Esophagus squamous epithelium (tissue), 5 donors: ENCODE measurements at regions not wholly inside any gene's neighbourhood (a gene's known extent, or its start where the extent isn't known, plus 50 kb on each side); places are given as distances from the start of the nearest gene placed in this dataset.

Experiments
- DNase-seq: peaks from one replicate; lab custom pipeline; 2025; lab: John Stamatoyannopoulos, UW
- H3K27ac ChIP-seq, 4 donors: fragments of 200-600 bp; sonication (generic); one replicate each; pipeline ENCODE4 v1.5.1; 2016 to 2019; ENCODE audit warnings: mild to moderate bottlenecking in 1 of 4
- H3K27me3 ChIP-seq, 4 donors: fragments of 200-600 bp; sonication (generic); 1 replicate in 3 of 4; 2 replicates in 1 of 4; pipeline versions ENCODE4 v1.5.1 to v1.6.0; 2017 to 2021; ENCODE audit warnings: antibody characterized with exemption in 1 of 4
- H3K36me3 ChIP-seq, 3 donors: fragments of 200-600 bp; sonication (generic); one replicate each; pipeline ENCODE4 v1.5.1; 2016 to 2019
- H3K4me1 ChIP-seq, 3 donors: fragments of 200-600 bp; sonication (generic); one replicate each; pipeline ENCODE4 v1.5.1; 2017 to 2019
- H3K4me3 ChIP-seq, 4 donors: fragments of 200-600 bp; sonication (generic); 1 replicate in 3 of 4; 2 replicates in 1 of 4; pipeline ENCODE4 v1.5.1; 2016 to 2019; ENCODE audit warnings: mild to moderate bottlenecking in 2 of 4, moderate library complexity in 1 of 4
- H3K9me3 ChIP-seq, 3 donors: fragments of 200-600 bp; sonication (generic); one replicate each; pipeline ENCODE4 v1.5.1; 2016 to 2019
- POLR2A ChIP-seq, 4 donors: fragments of 450-650 bp; IDR thresholded peaks; one replicate each; pipeline ENCODE4 v1.6.1; 2017; ENCODE audit warnings: antibody characterized with exemption in 4 of 4, mild to moderate bottlenecking in 4 of 4, moderate library complexity in 3 of 4
- WGBS, 2 donors: methylation state at CpG; one replicate each; pipeline ENCODE4 v1.1.5; 2018; 5-methylcytosine and 5-hydroxymethylcytosine counted together
- intact Hi-C: fragments of 100-400 bp; cut with DNase I; formaldehyde crosslinking; loops from one replicate; pipeline ENCODE4 v1.15.0; 2022
- TF ChIP-seq, protein P1 (sequence below), 6 experiments: fragments of 450-650 bp in 4 of 6; fragments of 200-600 bp in 2 of 6; sonication (generic) in 2 of 6; IDR thresholded peaks; one replicate each; pipeline ENCODE4 v1.5.1; 2016 to 2019; ENCODE audit warnings: antibody characterized with exemption in 6 of 6, mild to moderate bottlenecking in 4 of 6, moderate library complexity in 4 of 6
- donor health status: DM: yes; HTN: yes; CAD: no.

DNA sequence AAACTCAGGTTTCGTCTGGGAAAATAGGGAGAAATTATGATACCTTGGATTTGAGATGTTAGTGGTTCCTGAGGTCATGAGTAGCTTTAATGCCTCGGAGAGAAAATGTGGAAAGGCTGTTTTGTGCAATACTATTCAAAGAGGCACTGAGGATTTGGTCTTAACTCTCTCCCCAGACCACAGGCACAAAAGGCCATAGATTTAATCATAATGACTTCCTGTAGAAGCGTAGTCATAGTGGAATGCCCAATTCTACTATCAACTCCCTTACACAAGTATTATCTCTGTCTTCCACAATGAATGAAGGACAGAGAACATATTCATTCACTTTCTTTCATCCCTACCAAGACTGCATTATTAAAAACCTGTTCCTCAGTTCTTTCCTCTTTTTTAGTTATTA is 153.0 kb upstream of the FTMT start:
- Histone ChIP-seq H3K4me3 (no peak overlapping the region), H3K36me3 (no peaks in the 10 kb centered on the region), H3K9me3 (no peaks in the 10 kb centered on the region), H3K27ac (no peak overlapping the region), H3K27me3 (no peaks in the 10 kb centered on the region), H3K4me1 (no peaks in the 10 kb centered on the region)
- TF ChIP-seq POLR2A (IDR thresholded peaks at IDR 0.05) = no peak
- TF ChIP-seq, protein P1, sequence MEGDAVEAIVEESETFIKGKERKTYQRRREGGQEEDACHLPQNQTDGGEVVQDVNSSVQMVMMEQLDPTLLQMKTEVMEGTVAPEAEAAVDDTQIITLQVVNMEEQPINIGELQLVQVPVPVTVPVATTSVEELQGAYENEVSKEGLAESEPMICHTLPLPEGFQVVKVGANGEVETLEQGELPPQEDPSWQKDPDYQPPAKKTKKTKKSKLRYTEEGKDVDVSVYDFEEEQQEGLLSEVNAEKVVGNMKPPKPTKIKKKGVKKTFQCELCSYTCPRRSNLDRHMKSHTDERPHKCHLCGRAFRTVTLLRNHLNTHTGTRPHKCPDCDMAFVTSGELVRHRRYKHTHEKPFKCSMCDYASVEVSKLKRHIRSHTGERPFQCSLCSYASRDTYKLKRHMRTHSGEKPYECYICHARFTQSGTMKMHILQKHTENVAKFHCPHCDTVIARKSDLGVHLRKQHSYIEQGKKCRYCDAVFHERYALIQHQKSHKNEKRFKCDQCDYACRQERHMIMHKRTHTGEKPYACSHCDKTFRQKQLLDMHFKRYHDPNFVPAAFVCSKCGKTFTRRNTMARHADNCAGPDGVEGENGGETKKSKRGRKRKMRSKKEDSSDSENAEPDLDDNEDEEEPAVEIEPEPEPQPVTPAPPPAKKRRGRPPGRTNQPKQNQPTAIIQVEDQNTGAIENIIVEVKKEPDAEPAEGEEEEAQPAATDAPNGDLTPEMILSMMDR (IDR thresholded peaks at IDR 0.05) = no peak
- WGBS, 2 donors = 67 to 77% methylated on average over 3 of the region's 3 CpGs
- intact Hi-C loops = no loop called here
- no peak for DNase-seq

DNA sequence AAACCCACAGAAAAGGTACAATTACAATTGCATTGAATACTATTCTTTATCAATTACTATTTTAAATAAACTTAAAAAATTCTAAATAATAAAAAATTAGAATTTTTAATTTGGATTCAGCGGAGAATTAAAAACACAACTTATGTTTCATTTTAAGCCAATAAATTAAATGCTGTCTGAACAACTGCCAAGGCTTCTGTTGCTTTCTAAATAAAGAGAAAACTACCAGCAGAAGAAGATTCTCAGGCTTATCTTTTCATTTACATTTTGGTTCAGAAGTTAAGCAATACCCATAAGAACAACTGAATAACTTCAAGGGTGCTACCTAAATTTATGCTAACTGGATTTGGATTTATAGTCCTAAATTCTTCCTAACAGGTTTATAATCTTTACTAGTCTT is 150.0 kb upstream of the FTMT start:
- H3K9me3 ChIP-seq = no peaks in the 10 kb centered on the region
- TF ChIP-seq POLR2A (IDR thresholded peaks at IDR 0.05) = no peak
- TF ChIP-seq, protein P1 (IDR thresholded peaks at IDR 0.05) = no peak
- H3K36me3 ChIP-seq = no peaks in the 10 kb centered on the region
- no peaks in the 10 kb centered on the region for H3K4me1 ChIP-seq
- 78 to 91% methylated on average over 1 of the region's 1 CpG for WGBS, 2 donors
- no peak overlapping the region for H3K27ac ChIP-seq
- no peak overlapping the region for H3K4me3 ChIP-seq
- DNase-seq = no peak
- H3K27me3 ChIP-seq = no peaks in the 10 kb centered on the region
- intact Hi-C loops = no loop called here

DNA sequence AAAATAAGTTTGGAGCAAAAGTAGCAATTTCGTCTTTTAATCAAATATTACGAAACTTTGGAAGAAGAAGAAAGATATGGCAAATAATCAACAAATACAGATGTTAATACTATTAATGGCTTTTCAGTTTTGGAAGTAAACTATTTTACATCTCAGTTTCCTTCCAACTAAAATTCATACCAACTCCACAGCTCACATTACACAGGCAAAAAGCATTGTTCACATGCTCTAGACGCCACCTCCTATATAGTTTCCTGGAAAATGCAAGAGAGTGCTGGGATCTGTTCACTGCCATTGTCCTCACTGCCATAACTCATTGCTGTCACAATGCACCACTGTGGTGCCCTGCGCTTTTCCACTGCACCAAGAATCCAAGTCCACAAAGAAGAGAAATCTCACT is 149.0 kb upstream of the FTMT start:
- DNase-seq = no peak
- H3K9me3 ChIP-seq = no peaks in the 10 kb centered on the region

DNA sequence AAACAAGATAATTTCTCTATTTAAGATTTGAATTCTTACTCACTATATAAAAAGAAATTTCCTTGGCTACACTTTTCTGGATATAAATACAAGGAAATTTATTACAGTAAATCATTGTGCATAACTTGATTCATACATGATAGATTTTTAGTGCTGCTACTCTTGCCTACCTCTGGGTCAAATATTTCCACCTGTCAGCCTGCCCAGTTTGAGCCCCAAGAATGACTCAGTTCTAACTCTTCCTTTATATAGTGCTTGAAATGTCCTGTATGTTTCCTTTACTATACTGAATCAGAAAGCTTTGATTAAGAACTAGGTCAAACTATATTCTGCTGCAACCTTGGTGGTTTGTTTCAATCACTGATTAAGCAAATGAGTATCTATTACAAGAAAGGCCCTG is 147.4 kb upstream of the FTMT start:
- DNase-seq = no peak
- H3K4me3 ChIP-seq = no peak overlapping the region
- TF ChIP-seq, protein P1 (IDR thresholded peaks at IDR 0.05) = no peak
- TF ChIP-seq POLR2A (IDR thresholded peaks at IDR 0.05) = no peak
- intact Hi-C loops = no loop called here
- no peaks in the 10 kb centered on the region for H3K27me3 ChIP-seq
- H3K4me1 ChIP-seq = no peaks in the 10 kb centered on the region
- no peaks in the 10 kb centered on the region for H3K36me3 ChIP-seq
- no peak overlapping the region for H3K27ac ChIP-seq
- H3K9me3 ChIP-seq = no peaks in the 10 kb centered on the region

More for the DNA sequence above, 149.0 kb upstream of the FTMT start:
- Histone ChIP-seq H3K4me3 (no peak overlapping the region), H3K27me3 (no peaks in the 10 kb centered on the region), H3K27ac (no peak overlapping the region), H3K4me1 (no peaks in the 10 kb centered on the region), H3K36me3 (no peaks in the 10 kb centered on the region)
- intact Hi-C loops = no loop called here
- WGBS, 2 donors = 61 to 70% methylated on average over 4 of the region's 4 CpGs
- no peak for TF ChIP-seq POLR2A (IDR thresholded peaks at IDR 0.05)
- TF ChIP-seq, protein P1 (IDR thresholded peaks at IDR 0.05) = no peak

DNA sequence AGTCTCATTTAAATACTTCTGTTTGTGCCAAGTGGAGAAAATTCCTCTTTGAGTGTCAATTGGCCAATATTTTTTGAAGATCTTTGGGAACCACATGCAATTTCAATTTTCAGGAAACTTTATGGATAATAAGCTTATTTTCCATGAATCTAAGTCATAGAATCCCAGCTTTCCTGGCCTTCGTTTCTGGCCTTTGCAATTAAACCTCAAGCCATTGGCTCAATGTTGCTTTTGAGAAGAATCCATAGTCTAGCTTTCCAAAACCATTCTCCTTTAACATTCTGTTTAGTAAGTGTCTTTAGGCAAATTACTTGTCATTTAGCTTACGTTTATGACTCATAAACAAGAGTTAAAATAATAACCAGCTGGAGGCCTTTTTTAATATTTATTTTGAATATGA is 145.0 kb upstream of the FTMT start:
- intact Hi-C loops = no loop called here
- Histone ChIP-seq H3K36me3 (no peaks in the 10 kb centered on the region), H3K4me1 (no peaks in the 10 kb centered on the region), H3K4me3 (no peak overlapping the region), H3K27me3 (no peaks in the 10 kb centered on the region), H3K9me3 (no peaks in the 10 kb centered on the region), H3K27ac (no peak overlapping the region)
- TF ChIP-seq, protein P1 (IDR thresholded peaks at IDR 0.05) = no peak
- TF ChIP-seq POLR2A (IDR thresholded peaks at IDR 0.05) = no peak
- 31 to 37% methylated on average over 2 of the region's 2 CpGs for WGBS, 2 donors
- no peak for DNase-seq
